B cell (primary cell): ENCODE measurements at regions not wholly inside any gene's neighbourhood (a gene's known extent, or its start where the extent isn't known, plus 50 kb on each side); places are given as distances from the start of the nearest gene placed in this dataset.

ENCODE experiments used
- ATAC-seq: fragments of 200-7000 bp; cut with Tn5 transposase; one replicate; pipeline ENCODE4 v1.10.0; 2021; ENCODE audit warnings: low read depth, mild to moderate bottlenecking, moderate number of reproducible peaks, moderate library complexity
- CTCF ChIA-PET: fragments of 350-600 bp; sonication (Branson Sonifier 250); formaldehyde crosslinking; loops from one replicate; lab custom pipeline; 2021; ENCODE audit warnings: antibody characterized with exemption, inconsistent platforms; lab: Charles Lee
- POLR2A ChIA-PET: fragments of 350-600 bp; sonication (Branson Sonifier 250); formaldehyde crosslinking; loops from one replicate; lab custom pipeline; 2021; ENCODE audit warnings: antibody characterized with exemption; lab: Charles Lee
- DNase-seq: peaks from one replicate; pipeline ENCODE4 v3.0.0; 2013
- H2AFZ ChIP-seq: 2 replicates; pipeline ENCODE4 v1.6.1; 2012; ENCODE audit warnings: mild to moderate bottlenecking, low read depth, low read length; ENCODE audit not compliant: insufficient read depth, poor library complexity, severe bottlenecking
- H3K27ac ChIP-seq, 2 donors: 1 replicate in 1 of 2; 2 replicates in 1 of 2; pipeline ENCODE4 v1.5.1; 2012 to 2013; ENCODE audit warnings: low read length in 2 of 2, mild to moderate bottlenecking in 2 of 2, moderate library complexity in 1 of 2
- H3K27me3 ChIP-seq, 4 experiments: fragments of 200-600 bp in 1 of 4; sonication (generic) in 1 of 4; replicated peaks in 1 of 4; 1 replicate in 2 of 4; 2 replicates in 2 of 4; pipeline versions ENCODE4 v1.6.1 to v1.7.0; 2013 to 2016; ENCODE audit warnings: low read length in 3 of 4, mild to moderate bottlenecking in 2 of 4, mixed read lengths in 1 of 4, moderate library complexity in 1 of 4; ENCODE audit not compliant: insufficient read depth in 4 of 4, control insufficient read depth in 3 of 4; ENCODE audit errors: control extremely low read depth in 1 of 4
- H3K36me3 ChIP-seq, 2 experiments: replicated peaks in 1 of 2; 1 replicate in 1 of 2; 2 replicates in 1 of 2; pipeline versions ENCODE4 v1.6.1 to v1.7.1; 2013; ENCODE audit warnings: low read length in 1 of 2; ENCODE audit not compliant: insufficient read depth in 2 of 2, control insufficient read depth in 1 of 2; ENCODE audit errors: control extremely low read depth in 1 of 2, extremely low read depth in 1 of 2
- H3K4me1 ChIP-seq, 2 donors: fragments of 200-600 bp in 1 of 2; sonication (generic) in 1 of 2; 1 replicate in 1 of 2; 2 replicates in 1 of 2; pipeline versions ENCODE4 v1.5.1 to v1.6.1; 2013 to 2017; ENCODE audit warnings: low read length in 2 of 2; ENCODE audit not compliant: control insufficient read depth in 2 of 2, insufficient read depth in 2 of 2
- H3K4me2 ChIP-seq: replicated peaks from 2 replicates; pipeline ENCODE3; 2012; ENCODE audit warnings: mild to moderate bottlenecking, low read depth, low read length; ENCODE audit not compliant: poor library complexity, severe bottlenecking
- H3K4me3 ChIP-seq, 5 experiments: fragments of 200-600 bp in 1 of 5; sonication (generic) in 1 of 5; 1 replicate in 3 of 5; 2 replicates in 2 of 5; pipeline versions ENCODE4 v1.5.1 to v1.7.0; 2011 to 2016; ENCODE audit warnings: low read length in 4 of 5, mild to moderate bottlenecking in 4 of 5, low read depth in 2 of 5, control low read depth in 1 of 5, moderate library complexity in 1 of 5; ENCODE audit not compliant: insufficient read depth in 1 of 5; ENCODE audit errors: control extremely low read depth in 1 of 5, extremely low read depth in 1 of 5
- H3K79me2 ChIP-seq: fragments of 200-600 bp; sonication (generic); one replicate; pipeline ENCODE4 v1.6.0; 2016; ENCODE audit warnings: low read length; ENCODE audit not compliant: control insufficient read depth, insufficient read depth
- H3K9ac ChIP-seq: fragments of 200-600 bp; sonication (generic); 2 replicates; pipeline ENCODE4 v1.6.1; 2017; ENCODE audit warnings: mild to moderate bottlenecking, low read length, moderate library complexity
- H3K9me3 ChIP-seq, 3 donors: one replicate each; pipeline versions ENCODE4 v1.6.1 to v1.7.1; 2013; ENCODE audit warnings: low read length in 2 of 3; ENCODE audit not compliant: control insufficient read depth in 2 of 3, insufficient read depth in 1 of 3; ENCODE audit errors: control extremely low read depth in 1 of 3
- H4K20me1 ChIP-seq: 2 replicates; pipeline ENCODE4 v1.6.0; 2012; ENCODE audit warnings: mild to moderate bottlenecking, low read length; ENCODE audit not compliant: insufficient read depth, control insufficient read depth, poor library complexity, severe bottlenecking
- H3K27ac Mint-ChIP-seq: one replicate; pipeline ENCODE4 v1.8.0; 2021; ENCODE audit warnings: mixed read lengths
- H3K27me3 Mint-ChIP-seq: one replicate; pipeline ENCODE4 v1.8.0; 2021; ENCODE audit warnings: mixed read lengths
- H3K4me1 Mint-ChIP-seq: one replicate; pipeline ENCODE4 v1.8.0; 2021; ENCODE audit warnings: mixed read lengths
- H3K4me3 Mint-ChIP-seq: one replicate; pipeline ENCODE4 v1.8.0; 2021; ENCODE audit warnings: mixed read lengths
- H3K9me3 Mint-ChIP-seq: one replicate; pipeline ENCODE4 v1.8.0; 2022; ENCODE audit warnings: mixed read lengths; ENCODE audit not compliant: insufficient read depth
- CTCF ChIP-seq: fragments of 200-600 bp; IDR thresholded peaks from one replicate; pipeline ENCODE4 v1.8.0; 2022; ENCODE audit warnings: antibody characterized with exemption, mild to moderate bottlenecking
- EZH2 ChIP-seq: IDR thresholded peaks from 2 replicates; pipeline ENCODE4 v1.6.1; 2012; ENCODE audit warnings: borderline replicate concordance, low read depth, mild to moderate bottlenecking, moderate library complexity, low read length; ENCODE audit not compliant: insufficient read depth, poor library complexity, severe bottlenecking
- WGBS: methylation state at CpG from one replicate; pipeline ENCODE4 v1.1.5; 2013; ENCODE audit warnings: missing lambda C conversion rate; ENCODE audit not compliant: insufficient coverage; 5-methylcytosine and 5-hydroxymethylcytosine counted together
- intact Hi-C: fragments of 100-400 bp; cut with micrococcal nuclease; formaldehyde crosslinking; loops from one replicate; pipeline ENCODE4 v1.10.0; 2022

DNA sequence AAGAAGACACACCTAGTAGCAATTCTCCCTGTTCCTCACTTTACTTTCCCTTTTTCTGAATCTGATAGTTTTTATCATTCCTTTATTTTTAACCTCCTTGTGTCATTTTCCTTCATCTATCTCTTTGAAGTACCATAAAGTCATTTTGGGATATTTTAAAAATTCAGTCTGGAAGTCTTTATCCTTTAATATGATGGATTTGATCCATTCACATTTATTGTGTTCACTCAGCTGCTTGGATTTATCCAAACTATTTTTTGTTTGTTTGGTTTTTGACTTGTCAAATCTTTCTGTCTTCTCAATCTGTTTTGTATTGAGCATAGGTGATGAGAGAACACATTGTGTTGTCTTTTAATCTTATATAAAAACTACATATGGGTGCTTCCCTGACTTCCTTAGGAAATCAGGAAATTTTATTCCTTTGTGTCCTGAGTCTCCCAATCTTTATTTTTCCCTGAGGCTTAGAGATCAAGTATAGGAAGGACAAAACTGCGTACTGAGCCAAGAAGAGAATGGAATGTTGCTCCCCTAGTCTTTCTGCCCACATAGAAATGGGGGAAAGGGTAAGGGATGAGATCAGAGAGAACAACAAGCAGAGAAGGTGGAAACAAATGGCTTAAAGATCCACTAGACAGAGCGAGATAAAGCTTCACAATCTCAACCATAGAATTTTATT, 132.7 kb upstream of the HABP2 start:
- no peak for DNase-seq
- Histone ChIP-seq H3K27me3 (no peaks in the 10 kb centered on the region), H2AFZ (no peak overlapping the region), H3K9me3 (peaks cover 3 to 7% (median 3%) of the 10 kb centered on the region in 3 donors), H3K4me1 (no peaks in the 10 kb centered on the region), H3K36me3 (no peaks in the 10 kb centered on the region), H3K4me3 (no peak overlapping the region), H3K9ac (no peak overlapping the region), H3K27ac (no peak overlapping the region), H3K4me2 (no peak overlapping the region), H4K20me1 (no peaks in the 10 kb centered on the region), H3K79me2 (no peaks in the 10 kb centered on the region)
- WGBS, result no CpG with 5 or more reads among the region's 2 CpGs
- H3K4me3 Mint-ChIP-seq, result no peak overlapping the region
- ChIA-PET CTCF (no interaction called here), POLR2A (no interaction called here)
- no peaks in the 10 kb centered on the region for H3K4me1 Mint-ChIP-seq
- TF ChIP-seq EZH2 (no peak), CTCF (no peak)
- peaks cover 20% of the 10 kb centered on the region for H3K27me3 Mint-ChIP-seq
- intact Hi-C loops, result no loop called here
- H3K27ac Mint-ChIP-seq, result no peak overlapping the region
- no peak for ATAC-seq
- H3K9me3 Mint-ChIP-seq, result peaks cover 2% of the 10 kb centered on the region

GRCh38 chr10:113420733-113421675, 131.8 kb upstream of the HABP2 start:
- no peak for DNase-seq
- Histone ChIP-seq H3K36me3 (no peaks in the 10 kb centered on the region), H3K9me3 (peaks cover 3 to 7% (median 3%) of the 10 kb centered on the region in 3 donors), H3K27me3 (no peaks in the 10 kb centered on the region), H3K4me2 (no peak overlapping the region), H3K9ac (no peak overlapping the region), H2AFZ (no peak overlapping the region), H3K4me3 (no peak overlapping the region), H3K79me2 (no peaks in the 10 kb centered on the region), H3K27ac (no peak overlapping the region), H3K4me1 (no peaks in the 10 kb centered on the region), H4K20me1 (no peaks in the 10 kb centered on the region)
- H3K4me3 Mint-ChIP-seq, result no peak overlapping the region
- H3K4me1 Mint-ChIP-seq, result no peaks in the 10 kb centered on the region
- ATAC-seq, result no peak
- peaks cover 14% of the 10 kb centered on the region for H3K27me3 Mint-ChIP-seq
- no peak overlapping the region for H3K27ac Mint-ChIP-seq
- H3K9me3 Mint-ChIP-seq, result peaks cover 2% of the 10 kb centered on the region
- WGBS, result 92% methylated on average over 5 of the region's 9 CpGs
- no peak for TF ChIP-seq CTCF
- no peak for TF ChIP-seq EZH2
- intact Hi-C loops, result no loop called here
- POLR2A ChIA-PET, result no interaction called here
- CTCF ChIA-PET, result no interaction called here
